GM12878 (cell line): ENCODE measurements at regions not wholly inside any gene's neighbourhood (a gene's known extent, or its start where the extent isn't known, plus 50 kb on each side); places are given as distances from the start of the nearest gene placed in this dataset.

Source experiments
- ATAC-seq: fragments of 200-7000 bp; cut with Tn5 transposase; 3 replicates; pipeline ENCODE4 v1.9.1; 2020; ENCODE audit warnings: mild to moderate bottlenecking, moderate library complexity
- BruUV-seq: library from RNA; stranded (reverse); fragments of 400-500 nt; replicated peaks from 2 replicates; lab custom pipeline; 2021; lab: Mats Ljungman, UMichigan
- CTCF ChIA-PET: fragments of 300-600 bp; sonication (Branson Sonifier 250); formaldehyde crosslinking; extraction: SDS; loops from one replicate; lab custom pipeline; 2021; ENCODE audit warnings: inconsistent platforms; lab: Yijun Ruan, JAX
- POLR2A ChIA-PET: fragments of 350-600 bp; formaldehyde crosslinking; extraction: SDS; loops from one replicate; lab custom pipeline; 2021; ENCODE audit warnings: inconsistent platforms; lab: Charles Lee
- RAD21 ChIA-PET: fragments of 300-600 bp; sonication (Branson Sonifier 250); formaldehyde crosslinking; loops from one replicate; lab custom pipeline; 2023; ENCODE audit warnings: antibody characterized with exemption; ENCODE audit not compliant: unreplicated experiment; lab: Charles Lee
- SMC1A ChIA-PET: fragments of 300-600 bp; sonication (Branson Sonifier 250); formaldehyde crosslinking; loops from one replicate; lab custom pipeline; 2023; ENCODE audit not compliant: unreplicated experiment, uncharacterized antibody; lab: Charles Lee
- DNase-seq: peaks from one replicate; pipeline ENCODE4 v3.0.0-alpha.2; 2011; ENCODE audit warnings: low read depth, low spot score
- FAIRE-seq: peaks from 3 replicates; lab custom pipeline; 2011; peaks lifted over from hg19 to GRCh38; lab: Jason Lieb, UNC
- H2AFZ ChIP-seq: 2 replicates; pipeline ENCODE4 v1.6.0; 2011; ENCODE audit warnings: low read depth, low read length, control low read depth; ENCODE audit not compliant: control insufficient read depth
- H3K27ac ChIP-seq: 2 replicates; pipeline ENCODE4 v1.5.1; 2011; ENCODE audit warnings: control low read depth; ENCODE audit not compliant: control insufficient read depth, insufficient read depth
- H3K27me3 ChIP-seq, 2 experiments: replicated peaks in 1 of 2; 2 replicates each; pipeline versions ENCODE4 v1.6.0 to v1.6.1; 2011; ENCODE audit warnings: low read length in 1 of 2; ENCODE audit not compliant: control insufficient read depth in 2 of 2, insufficient read depth in 2 of 2
- H3K36me3 ChIP-seq, 2 experiments: 2 replicates each; pipeline ENCODE4 v1.5.1; 2011; ENCODE audit warnings: low read length in 1 of 2; ENCODE audit not compliant: control insufficient read depth in 2 of 2, insufficient read depth in 2 of 2
- H3K4me1 ChIP-seq: 2 replicates; pipeline ENCODE4 v1.6.1; 2011; ENCODE audit warnings: mild to moderate bottlenecking, low read length, moderate library complexity, mixed read lengths; ENCODE audit not compliant: control insufficient read depth, insufficient read depth
- H3K4me2 ChIP-seq: 2 replicates; pipeline ENCODE4 v1.6.0; 2011; ENCODE audit warnings: control low read depth; ENCODE audit not compliant: control insufficient read depth, insufficient read depth
- H3K4me3 ChIP-seq: fragments of 200-600 bp; sonication (generic); 2 replicates; pipeline ENCODE4 v1.5.1; 2016
- H3K79me2 ChIP-seq: 2 replicates; pipeline ENCODE4 v1.6.0; 2011; ENCODE audit warnings: low read length; ENCODE audit not compliant: control insufficient read depth, insufficient read depth
- H3K9ac ChIP-seq: 2 replicates; pipeline ENCODE4 v1.8.0; 2011; ENCODE audit warnings: low read length, control low read depth, mixed read lengths; ENCODE audit not compliant: control insufficient read depth, insufficient read depth
- H3K9me3 ChIP-seq: replicated peaks from 3 replicates; pipeline ENCODE4 v1.5.1; 2011; ENCODE audit warnings: mild to moderate bottlenecking, low read length; ENCODE audit not compliant: control insufficient read depth, insufficient read depth
- H4K20me1 ChIP-seq: 2 replicates; pipeline ENCODE4 v1.6.0; 2011; ENCODE audit not compliant: control insufficient read depth, insufficient read depth
- BCLAF1 ChIP-seq: fragments of 450-650 bp; IDR thresholded peaks from 2 replicates; pipeline ENCODE4 v1.6.1; 2017; ENCODE audit warnings: antibody characterized with exemption, mild to moderate bottlenecking, moderate library complexity
- CHD1 ChIP-seq: IDR thresholded peaks from 2 replicates; pipeline ENCODE4 v1.6.1; 2012; ENCODE audit warnings: low read depth, low read length, improper control_type of control experiment
- ETV6 ChIP-seq, 2 experiments: fragments of 450-650 bp in 1 of 2; IDR thresholded peaks in 1 of 2; conservative IDR thresholded peaks in 1 of 2; 2 replicates each; pipeline ENCODE4 v1.6.1; 2014; ENCODE audit warnings: antibody characterized with exemption in 1 of 2, borderline replicate concordance in 1 of 2, low read depth in 1 of 2, mild to moderate bottlenecking in 1 of 2, moderate library complexity in 1 of 2
- EZH2 ChIP-seq: IDR thresholded peaks from 2 replicates; pipeline ENCODE4 v1.6.1; 2012; ENCODE audit warnings: low read depth, mild to moderate bottlenecking, control low read depth, inconsistent platforms, low read length, borderline replicate concordance; ENCODE audit not compliant: control insufficient read depth
- GABPA ChIP-seq: IDR thresholded peaks from 2 replicates; pipeline ENCODE4 v1.6.1; 2014; ENCODE audit warnings: antibody characterized with exemption, low read depth, mild to moderate bottlenecking, inconsistent platforms
- JUNB ChIP-seq: IDR thresholded peaks from 2 replicates; pipeline ENCODE4 v1.6.1; 2016; ENCODE audit warnings: antibody characterized with exemption, mild to moderate bottlenecking
- NFXL1 ChIP-seq: fragments of 450-650 bp; IDR thresholded peaks from 2 replicates; pipeline ENCODE4 v1.6.1; 2017; ENCODE audit warnings: antibody characterized with exemption, mild to moderate bottlenecking, borderline replicate concordance
- PAX8 ChIP-seq: fragments of 450-650 bp; IDR thresholded peaks from 2 replicates; pipeline ENCODE4 v1.6.1; 2017; ENCODE audit warnings: mild to moderate bottlenecking, moderate library complexity
- PML ChIP-seq: IDR thresholded peaks from 2 replicates; pipeline ENCODE4 v1.6.1; 2012; ENCODE audit warnings: low read length, inconsistent platforms
- SMARCA5 ChIP-seq: fragments of 450-650 bp; IDR thresholded peaks from 2 replicates; pipeline ENCODE4 v1.6.1; 2017; ENCODE audit warnings: mild to moderate bottlenecking
- SREBF1 ChIP-seq: IDR thresholded peaks from 2 replicates; pipeline ENCODE4 v1.6.1; 2012; ENCODE audit warnings: mild to moderate bottlenecking, low read length
- STAT1 ChIP-seq: fragments of 450-650 bp; conservative IDR thresholded peaks from 2 replicates; pipeline ENCODE4 v1.6.1; 2014; ENCODE audit warnings: antibody characterized with exemption, mild to moderate bottlenecking
- ZNF384 ChIP-seq: IDR thresholded peaks from 2 replicates; pipeline ENCODE4 v1.6.1; 2012; ENCODE audit warnings: low read depth, mild to moderate bottlenecking, low read length, improper control_type of control experiment, borderline replicate concordance
- WGBS: methylation state at CpG from one replicate; pipeline ENCODE4 v1.1.6; 2016; ENCODE audit warnings: low lambda C conversion rate; ENCODE audit not compliant: insufficient replicate concordance, insufficient coverage; ENCODE audit errors: missing lambda C conversion rate; 5-methylcytosine and 5-hydroxymethylcytosine counted together
- in situ Hi-C: fragments of 300-500 bp; cut with MboI; formaldehyde crosslinking; loops from 9 replicates; pipeline ENCODE4 v1.14.3; 2018; ENCODE audit warnings: mixed read lengths
- intact Hi-C: fragments of 100-400 bp; cut with micrococcal nuclease; formaldehyde crosslinking; loops from one replicate; pipeline ENCODE4 v1.14.2; 2022; ENCODE audit not compliant: unreplicated experiment
- TF ChIP-seq, protein P1 (sequence below): IDR thresholded peaks from 2 replicates; pipeline ENCODE4 v1.6.1; 2011; ENCODE audit warnings: low read depth, mild to moderate bottlenecking, low read length, moderate library complexity, borderline replicate concordance; ENCODE audit errors: extremely low read depth
- TF ChIP-seq, protein P2 (sequence below): fragments of 450-650 bp; IDR thresholded peaks from 2 replicates; pipeline ENCODE4 v1.6.1; 2017; ENCODE audit warnings: mild to moderate bottlenecking, moderate library complexity

DNA sequence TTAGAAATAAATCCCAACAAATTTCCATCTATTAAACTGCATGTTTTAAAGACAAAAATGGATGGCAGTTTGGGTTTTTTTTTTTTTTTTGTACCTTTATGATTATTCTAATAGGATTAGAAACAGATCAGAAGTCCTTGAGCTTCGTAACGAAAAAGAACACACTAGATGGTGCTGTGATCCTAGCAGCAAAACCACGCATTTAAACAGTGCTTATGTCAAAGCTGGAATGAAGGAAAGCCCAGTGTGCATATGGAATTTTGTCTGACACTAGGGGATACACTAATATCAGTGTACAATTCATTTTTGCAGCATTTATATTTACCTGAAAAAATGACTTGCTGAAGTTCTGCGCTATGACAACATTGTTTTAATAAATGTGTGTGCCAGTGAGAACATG, 229.1 kb downstream of the VEGFC start:
- WGBS = 4% methylated on average over 4 of the region's 4 CpGs
- Histone ChIP-seq H3K9me3 (no peaks in the 10 kb centered on the region), H3K27me3 (no peaks in the 10 kb centered on the region), H3K4me2 (no peak overlapping the region), H3K79me2 (no peaks in the 10 kb centered on the region), H3K36me3 (no peaks in the 10 kb centered on the region), H3K27ac (no peak overlapping the region), H3K9ac (no peak overlapping the region), H4K20me1 (no peaks in the 10 kb centered on the region), H3K4me1 (no peaks in the 10 kb centered on the region), H3K4me3 (no peak overlapping the region), H2AFZ (no peak overlapping the region)
- no peak for DNase-seq
- intact Hi-C loops = no loop called here
- no peak for ATAC-seq
- BruUV-seq = no TSS peak
- ChIA-PET SMC1A (no interaction called here), RAD21 (no interaction called here), CTCF (no interaction called here), POLR2A (no interaction called here)
- in situ Hi-C loops = no loop called here
- FAIRE-seq = no peak
- no peak for TF ChIP-seq GABPA
- TF ChIP-seq, protein P1, sequence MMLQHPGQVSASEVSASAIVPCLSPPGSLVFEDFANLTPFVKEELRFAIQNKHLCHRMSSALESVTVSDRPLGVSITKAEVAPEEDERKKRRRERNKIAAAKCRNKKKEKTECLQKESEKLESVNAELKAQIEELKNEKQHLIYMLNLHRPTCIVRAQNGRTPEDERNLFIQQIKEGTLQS = no peak
- TF ChIP-seq PML = no peak
- no peak for TF ChIP-seq BCLAF1
- TF ChIP-seq SMARCA5 = no peak
- no peak for TF ChIP-seq ETV6 (conservative IDR thresholded peaks at IDR 0.05 in 1 of 2, IDR thresholded peaks at IDR 0.05 in 1 of 2; ENCODE audit: borderline replicate concordance in 1 of 2, low read depth in 1 of 2)
- TF ChIP-seq STAT1 = no peak
- no peak for TF ChIP-seq PAX8
- no peak for TF ChIP-seq NFXL1
- no peak for TF ChIP-seq CHD1
- TF ChIP-seq JUNB = no peak
- TF ChIP-seq, protein P2, sequence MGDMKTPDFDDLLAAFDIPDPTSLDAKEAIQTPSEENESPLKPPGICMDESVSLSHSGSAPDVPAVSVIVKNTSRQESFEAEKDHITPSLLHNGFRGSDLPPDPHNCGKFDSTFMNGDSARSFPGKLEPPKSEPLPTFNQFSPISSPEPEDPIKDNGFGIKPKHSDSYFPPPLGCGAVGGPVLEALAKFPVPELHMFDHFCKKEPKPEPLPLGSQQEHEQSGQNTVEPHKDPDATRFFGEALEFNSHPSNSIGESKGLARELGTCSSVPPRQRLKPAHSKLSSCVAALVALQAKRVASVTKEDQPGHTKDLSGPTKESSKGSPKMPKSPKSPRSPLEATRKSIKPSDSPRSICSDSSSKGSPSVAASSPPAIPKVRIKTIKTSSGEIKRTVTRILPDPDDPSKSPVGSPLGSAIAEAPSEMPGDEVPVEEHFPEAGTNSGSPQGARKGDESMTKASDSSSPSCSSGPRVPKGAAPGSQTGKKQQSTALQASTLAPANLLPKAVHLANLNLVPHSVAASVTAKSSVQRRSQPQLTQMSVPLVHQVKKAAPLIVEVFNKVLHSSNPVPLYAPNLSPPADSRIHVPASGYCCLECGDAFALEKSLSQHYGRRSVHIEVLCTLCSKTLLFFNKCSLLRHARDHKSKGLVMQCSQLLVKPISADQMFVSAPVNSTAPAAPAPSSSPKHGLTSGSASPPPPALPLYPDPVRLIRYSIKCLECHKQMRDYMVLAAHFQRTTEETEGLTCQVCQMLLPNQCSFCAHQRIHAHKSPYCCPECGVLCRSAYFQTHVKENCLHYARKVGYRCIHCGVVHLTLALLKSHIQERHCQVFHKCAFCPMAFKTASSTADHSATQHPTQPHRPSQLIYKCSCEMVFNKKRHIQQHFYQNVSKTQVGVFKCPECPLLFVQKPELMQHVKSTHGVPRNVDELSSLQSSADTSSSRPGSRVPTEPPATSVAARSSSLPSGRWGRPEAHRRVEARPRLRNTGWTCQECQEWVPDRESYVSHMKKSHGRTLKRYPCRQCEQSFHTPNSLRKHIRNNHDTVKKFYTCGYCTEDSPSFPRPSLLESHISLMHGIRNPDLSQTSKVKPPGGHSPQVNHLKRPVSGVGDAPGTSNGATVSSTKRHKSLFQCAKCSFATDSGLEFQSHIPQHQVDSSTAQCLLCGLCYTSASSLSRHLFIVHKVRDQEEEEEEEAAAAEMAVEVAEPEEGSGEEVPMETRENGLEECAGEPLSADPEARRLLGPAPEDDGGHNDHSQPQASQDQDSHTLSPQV = no peak
- TF ChIP-seq SREBF1 = no peak
- TF ChIP-seq ZNF384 = no peak
- TF ChIP-seq EZH2 = no peak
